Cardiac fibroblast (primary cell): ENCODE measurements at regions not wholly inside any gene's neighbourhood (a gene's known extent, or its start where the extent isn't known, plus 50 kb on each side); places are given as distances from the start of the nearest gene placed in this dataset.
A peak's percentile ranks its signal among the peaks of the same experiment; 100 is the strongest.
"Not testable (repeated sequence)": the region's sequence is repeated elsewhere in the genome, so short reads cannot be mapped to it uniquely, and the experiment has no call there.

Source experiments
- DNase-seq, 2 donors: peaks; one replicate each; pipeline versions ENCODE4 v3.0.0 to v3.0.0-alpha.2; 2010; ENCODE audit warnings: low read depth in 2 of 2
- H3K4me3 ChIP-seq, 2 donors: replicated peaks in 1 of 2; 1 replicate in 1 of 2; 2 replicates in 1 of 2; pipeline ENCODE4 v1.5.1; 2011; ENCODE audit warnings: low read depth in 2 of 2, low read length in 2 of 2, mild to moderate bottlenecking in 2 of 2, moderate library complexity in 1 of 2
- TF ChIP-seq, protein P1 (sequence below): IDR thresholded peaks from one replicate; pipeline ENCODE4 v1.5.1; 2011; ENCODE audit warnings: low read depth, mild to moderate bottlenecking, low read length, inconsistent platforms

DNA sequence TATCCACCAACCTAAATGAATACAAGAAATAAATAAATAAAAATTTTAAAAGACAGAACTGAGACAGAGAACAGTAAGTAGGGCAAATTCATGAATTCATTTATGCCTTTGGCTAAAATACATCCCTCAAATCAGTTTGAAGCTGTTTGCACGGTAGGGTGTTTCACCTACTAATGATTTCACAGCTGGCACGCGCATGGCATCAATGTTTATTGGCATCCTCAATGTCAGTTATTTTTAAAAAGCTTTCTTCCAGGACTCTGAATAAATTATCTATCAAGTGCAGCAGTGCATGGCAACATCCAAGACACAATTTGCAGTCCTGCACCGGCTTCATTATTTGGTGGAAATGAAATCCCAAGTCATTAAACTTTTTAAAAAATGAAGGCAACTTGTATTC lies 985.2 kb upstream of the ROBO1 start:
- no peak overlapping the region for H3K4me3 ChIP-seq
- no peak for DNase-seq
- TF ChIP-seq, protein P1, sequence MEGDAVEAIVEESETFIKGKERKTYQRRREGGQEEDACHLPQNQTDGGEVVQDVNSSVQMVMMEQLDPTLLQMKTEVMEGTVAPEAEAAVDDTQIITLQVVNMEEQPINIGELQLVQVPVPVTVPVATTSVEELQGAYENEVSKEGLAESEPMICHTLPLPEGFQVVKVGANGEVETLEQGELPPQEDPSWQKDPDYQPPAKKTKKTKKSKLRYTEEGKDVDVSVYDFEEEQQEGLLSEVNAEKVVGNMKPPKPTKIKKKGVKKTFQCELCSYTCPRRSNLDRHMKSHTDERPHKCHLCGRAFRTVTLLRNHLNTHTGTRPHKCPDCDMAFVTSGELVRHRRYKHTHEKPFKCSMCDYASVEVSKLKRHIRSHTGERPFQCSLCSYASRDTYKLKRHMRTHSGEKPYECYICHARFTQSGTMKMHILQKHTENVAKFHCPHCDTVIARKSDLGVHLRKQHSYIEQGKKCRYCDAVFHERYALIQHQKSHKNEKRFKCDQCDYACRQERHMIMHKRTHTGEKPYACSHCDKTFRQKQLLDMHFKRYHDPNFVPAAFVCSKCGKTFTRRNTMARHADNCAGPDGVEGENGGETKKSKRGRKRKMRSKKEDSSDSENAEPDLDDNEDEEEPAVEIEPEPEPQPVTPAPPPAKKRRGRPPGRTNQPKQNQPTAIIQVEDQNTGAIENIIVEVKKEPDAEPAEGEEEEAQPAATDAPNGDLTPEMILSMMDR = no peak

DNA sequence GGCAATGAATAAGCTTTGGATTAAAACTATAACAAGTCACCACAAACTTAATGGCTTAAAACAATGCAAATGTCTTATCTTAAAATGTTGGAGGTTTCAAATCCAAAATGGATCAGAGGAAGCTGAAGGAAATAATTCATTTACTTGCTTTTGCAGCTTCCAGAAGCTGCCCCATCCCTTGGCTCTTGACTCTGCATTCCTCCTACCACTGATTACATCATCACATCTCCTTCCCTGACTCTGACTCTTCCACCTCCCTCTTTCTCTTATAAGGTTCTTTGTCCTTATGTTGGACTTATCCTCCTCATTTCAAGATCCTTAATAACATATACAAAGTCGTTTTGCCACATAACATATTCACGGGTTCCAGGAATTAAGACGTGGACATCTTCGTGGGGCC lies 982.8 kb upstream of the ROBO1 start:
- no peak overlapping the region for H3K4me3 ChIP-seq
- DNase-seq = peak in 1 of 2 donors; percentile 30
- TF ChIP-seq, protein P1 = no peak

DNA sequence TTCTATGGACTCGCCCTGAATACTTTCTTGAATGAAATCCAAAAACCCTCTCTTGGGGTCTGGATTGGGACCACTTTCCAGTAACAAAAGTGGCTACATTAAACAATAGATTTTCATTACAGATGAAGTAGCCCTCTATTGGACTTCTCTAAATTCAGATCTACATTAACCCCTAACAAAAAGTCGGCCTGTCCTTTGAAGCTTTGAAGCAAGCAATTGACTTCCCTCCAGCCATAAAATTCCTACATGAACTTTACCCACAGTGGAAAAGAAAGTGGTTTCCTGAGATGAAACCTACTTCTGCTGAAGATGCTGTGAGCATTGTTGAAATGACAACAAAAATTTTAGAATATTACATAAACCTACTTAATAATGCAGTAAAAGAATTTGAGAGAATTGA lies 967.1 kb upstream of the ROBO1 start:
- DNase-seq = no peak
- TF ChIP-seq, protein P1 = no peak
- no peak overlapping the region for H3K4me3 ChIP-seq

DNA sequence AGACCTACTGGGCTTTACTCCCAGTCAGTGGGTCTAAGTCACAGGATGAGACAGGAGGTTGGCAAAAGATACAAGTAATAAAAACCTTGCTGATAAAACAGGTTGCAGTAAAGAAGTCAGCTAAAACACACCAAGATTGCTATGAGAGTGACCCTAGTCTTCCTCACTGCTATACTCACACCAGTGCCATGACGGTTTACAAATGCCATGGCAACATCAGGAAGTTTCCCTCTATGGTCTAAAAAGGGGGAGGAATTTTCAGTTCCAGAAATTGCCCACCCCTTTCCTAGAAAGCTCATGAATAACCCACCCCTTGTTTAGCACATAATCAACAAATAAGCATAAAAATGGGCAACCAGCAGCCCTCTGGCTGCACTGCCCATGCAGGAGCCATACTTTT lies 966.7 kb upstream of the ROBO1 start:
- no peak overlapping the region for H3K4me3 ChIP-seq
- TF ChIP-seq, protein P1 = no peak
- DNase-seq = peak in 1 of 2 donors; percentile 2

DNA sequence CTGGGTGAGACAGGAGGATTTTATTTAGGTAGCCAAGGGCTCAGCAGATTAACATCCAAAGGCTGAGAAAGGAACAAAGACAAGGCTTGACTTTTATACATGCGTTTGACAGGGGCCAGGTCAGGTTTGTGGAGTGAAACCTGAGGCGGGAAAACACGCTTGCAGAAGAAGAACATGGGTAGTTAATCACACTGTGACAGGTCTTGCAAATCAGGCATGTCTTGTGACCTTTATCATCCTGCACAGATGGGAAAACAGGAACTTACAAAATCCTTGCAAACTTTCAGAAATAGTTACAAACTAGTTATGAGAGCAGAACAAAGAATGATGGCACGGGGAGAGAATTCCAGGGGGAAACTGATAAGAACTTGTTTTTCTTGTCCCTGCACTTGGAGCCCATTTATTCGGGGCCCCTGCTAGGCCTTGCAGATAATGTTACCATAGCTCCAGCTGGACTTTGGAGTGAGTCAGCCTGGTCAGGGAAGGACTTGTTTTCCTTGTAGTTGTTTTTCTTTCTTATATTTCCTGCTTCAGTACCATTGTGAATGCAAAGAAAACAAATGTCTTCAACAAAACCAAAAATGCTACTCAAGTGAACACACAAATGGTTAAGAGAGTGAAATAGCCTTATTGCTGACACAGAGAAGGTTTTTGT lies 965.9 kb upstream of the ROBO1 start:
- TF ChIP-seq, protein P1 = no peak
- DNase-seq = peak; percentile 71 to 92
- H3K4me3 ChIP-seq = no peak overlapping the region

DNA sequence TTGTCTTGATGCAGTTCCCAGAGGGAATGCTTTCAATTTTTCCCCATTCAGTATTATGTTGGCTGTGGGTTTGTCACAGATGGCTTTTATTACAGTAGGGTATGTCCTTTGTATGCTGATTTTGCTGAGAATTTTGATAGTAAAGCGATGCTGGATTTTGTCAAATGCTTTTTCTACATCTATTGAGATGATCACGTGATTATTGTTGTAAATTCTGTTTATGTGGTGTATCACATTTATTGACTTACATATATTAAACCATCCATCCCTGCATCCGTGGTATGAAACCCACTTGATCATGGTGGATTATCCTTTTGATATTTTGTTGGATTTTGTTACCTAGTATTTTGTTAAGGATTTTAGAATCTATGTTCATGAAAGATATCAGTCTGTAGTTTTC lies 959.8 kb upstream of the ROBO1 start:
- not testable (repeated sequence) for DNase-seq, H3K4me3 ChIP-seq

DNA sequence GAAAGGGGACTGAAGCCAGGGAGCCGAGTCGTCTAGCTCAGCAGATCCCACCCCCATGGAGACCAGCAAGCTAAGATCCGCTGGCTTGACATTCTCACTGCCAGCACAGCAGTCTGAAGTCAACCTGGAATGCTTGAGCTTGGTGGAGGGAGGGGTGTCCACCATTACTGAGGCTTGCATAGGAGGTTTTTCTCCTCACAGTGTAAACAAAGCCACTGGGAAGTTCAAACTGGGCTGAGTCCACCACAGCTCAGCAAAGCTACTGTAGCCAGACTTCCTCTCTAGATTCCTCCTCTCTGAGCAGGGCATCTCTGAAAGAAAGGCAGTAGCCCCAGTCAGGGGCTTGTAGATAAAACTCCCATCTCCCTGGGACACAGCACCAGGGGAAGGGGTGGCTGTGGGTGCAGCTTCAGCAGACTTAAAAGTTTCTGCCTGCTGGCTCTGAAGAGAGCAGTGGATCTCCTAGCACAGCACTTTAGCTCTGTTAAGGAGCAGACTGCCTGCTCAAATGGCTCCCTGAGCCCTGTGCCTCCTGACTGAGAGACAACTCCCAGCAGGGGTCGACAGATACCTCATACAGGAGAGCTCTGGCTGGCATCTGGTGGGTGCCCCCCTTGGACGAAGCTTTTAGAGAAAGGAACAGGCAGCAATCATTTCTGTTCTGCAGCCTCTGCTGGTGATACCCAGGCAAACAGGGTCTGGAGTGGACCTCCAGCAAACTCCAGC lies 942.0 kb upstream of the ROBO1 start:
- not testable (repeated sequence) for DNase-seq, H3K4me3 ChIP-seq

DNA sequence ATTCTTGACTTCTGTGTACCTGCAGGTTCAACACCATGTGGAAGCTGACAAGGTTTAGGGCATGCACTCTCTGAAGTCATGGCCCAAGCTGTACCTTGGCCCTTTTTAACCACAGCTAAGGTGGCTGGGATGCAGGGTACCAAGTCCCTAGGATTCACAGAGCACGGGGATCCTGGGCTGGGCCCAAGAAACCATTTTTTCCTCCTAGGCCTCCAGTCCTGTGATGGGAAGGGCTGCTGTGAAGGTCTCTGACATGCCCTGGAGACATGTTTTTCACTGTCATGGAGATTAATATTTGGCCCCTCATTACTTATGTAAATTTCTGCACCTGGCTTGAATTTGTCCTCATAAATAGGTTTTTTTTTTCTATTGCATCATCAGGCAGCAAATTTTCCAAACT lies 937.5 kb upstream of the ROBO1 start:
- TF ChIP-seq, protein P1 = no peak
- no peak overlapping the region for H3K4me3 ChIP-seq
- DNase-seq = no peak
